A549 (cell line): ENCODE measurements at regions not wholly inside any gene's neighbourhood (a gene's known extent, or its start where the extent isn't known, plus 50 kb on each side); places are given as distances from the start of the nearest gene placed in this dataset.

Source experiments
- ATAC-seq, 2 experiments: fragments of 200-7000 bp in 1 of 2; fragments of >200 bp in 1 of 2; cut with Nextera tagmentation in 1 of 2; cut with Tn5 transposase in 1 of 2; 3 replicates each; pipeline versions ENCODE4 v1.8.0 to v1.9.1; 2018 to 2020; ENCODE audit warnings: mild to moderate bottlenecking in 1 of 2, moderate library complexity in 1 of 2
- CTCF ChIA-PET: fragments of 300-600 bp; sonication (Branson Sonifier 250); formaldehyde crosslinking; extraction: SDS; loops from one replicate; lab custom pipeline; 2021; ENCODE audit warnings: antibody characterized with exemption, inconsistent platforms; lab: Yijun Ruan, JAX
- POLR2A ChIA-PET: fragments of 350-600 bp; formaldehyde crosslinking; extraction: SDS; loops from one replicate; lab custom pipeline; 2021; ENCODE audit warnings: antibody characterized with exemption, inconsistent platforms; lab: Yijun Ruan, JAX
- DNase-seq, 2 experiments: peaks; one replicate each; pipeline versions ENCODE4 v3.0.0 to v3.0.0-alpha.2; 2011 to 2016; ENCODE audit warnings: low read depth in 1 of 2, low spot score in 1 of 2
- FAIRE-seq: peaks from 2 replicates; lab custom pipeline; 2011; peaks lifted over from hg19 to GRCh38; lab: Jason Lieb, UNC
- H3K27ac ChIP-seq, 2 experiments: fragments of >200 bp; sonication (Bioruptor Twin); formaldehyde crosslinking; 3 replicates each; pipeline ENCODE4 v1.5.1; 2016 to 2017
- H3K4me1 ChIP-seq: fragments of >200 bp; sonication (Bioruptor Twin); formaldehyde crosslinking; 3 replicates; pipeline ENCODE4 v1.6.1; 2016
- H3K4me2 ChIP-seq: fragments of >200 bp; sonication (Bioruptor Twin); formaldehyde crosslinking; 3 replicates; pipeline ENCODE4 v1.6.1; 2016
- H3K4me3 ChIP-seq: fragments of >200 bp; sonication (Bioruptor Twin); formaldehyde crosslinking; 3 replicates; pipeline ENCODE4 v1.5.1; 2016
- H3K9me3 ChIP-seq: fragments of >200 bp; sonication (Bioruptor Twin); formaldehyde crosslinking; 3 replicates; pipeline ENCODE4 v1.6.1; 2016
- ATOH8 ChIP-seq: fragments of 250-450 bp; sonication (Bioruptor Pico); IDR thresholded peaks from 2 replicates; pipeline ENCODE4 v1.5.0; 2020; ENCODE audit warnings: low read depth, mild to moderate bottlenecking, moderate library complexity
- BHLHE40 ChIP-seq: IDR thresholded peaks from 2 replicates; pipeline ENCODE4 v1.6.1; 2012; ENCODE audit warnings: low read depth, low read length, inconsistent platforms
- CBX8 ChIP-seq: fragments of 200-600 bp; sonication (generic); IDR thresholded peaks from 2 replicates; pipeline ENCODE4 v1.6.1; 2016
- CHD4 ChIP-seq: fragments of 200-600 bp; sonication (generic); IDR thresholded peaks from 2 replicates; pipeline ENCODE4 v1.6.1; 2016; ENCODE audit warnings: antibody characterized with exemption, mild to moderate bottlenecking, borderline replicate concordance
- EHMT2 ChIP-seq: fragments of 200-600 bp; sonication (generic); IDR thresholded peaks from 2 replicates; pipeline ENCODE4 v1.6.1; 2016; ENCODE audit warnings: antibody characterized with exemption, low read depth, mild to moderate bottlenecking, moderate library complexity
- EP300 ChIP-seq, 2 experiments: fragments of >200 bp; sonication (Bioruptor Twin); formaldehyde crosslinking; IDR thresholded peaks; 2 replicates in 1 of 2; 3 replicates in 1 of 2; pipeline ENCODE4 v1.6.1; 2016 to 2017
- FOSB ChIP-seq: fragments of 250-450 bp; sonication (Bioruptor Pico); IDR thresholded peaks from 2 replicates; pipeline ENCODE4 v1.5.0; 2020; ENCODE audit warnings: mild to moderate bottlenecking, moderate library complexity
- FOXS1 ChIP-seq: fragments of 250-450 bp; sonication (Bioruptor Pico); IDR thresholded peaks from 2 replicates; pipeline ENCODE4 v1.5.0; 2020; ENCODE audit warnings: mild to moderate bottlenecking, moderate library complexity
- GATA3 ChIP-seq: IDR thresholded peaks from 2 replicates; pipeline ENCODE4 v1.6.1; 2012; ENCODE audit warnings: borderline replicate concordance
- HDAC2 ChIP-seq: fragments of 200-600 bp; sonication (generic); IDR thresholded peaks from 2 replicates; pipeline ENCODE4 v1.6.1; 2016
- HEYL ChIP-seq: fragments of 250-450 bp; sonication (Bioruptor Pico); IDR thresholded peaks from 2 replicates; pipeline ENCODE4 v1.8.0; 2021; ENCODE audit warnings: mild to moderate bottlenecking, moderate library complexity
- HMGXB4 ChIP-seq: fragments of 250-450 bp; sonication (Bioruptor Pico); IDR thresholded peaks from 2 replicates; pipeline ENCODE4 v1.5.0; 2021; ENCODE audit warnings: mild to moderate bottlenecking, moderate library complexity, borderline replicate concordance
- HOXA7 ChIP-seq: fragments of 250-450 bp; sonication (Bioruptor Pico); IDR thresholded peaks from 2 replicates; pipeline ENCODE4 v1.5.0; 2020; ENCODE audit warnings: mild to moderate bottlenecking, moderate library complexity
- HOXB13 ChIP-seq: fragments of 250-450 bp; sonication (Bioruptor Pico); IDR thresholded peaks from 2 replicates; pipeline ENCODE4 v1.5.0; 2020; ENCODE audit warnings: low read depth, mild to moderate bottlenecking, moderate library complexity
- HOXB5 ChIP-seq: fragments of 250-450 bp; sonication (Bioruptor Pico); IDR thresholded peaks from 2 replicates; pipeline ENCODE4 v1.5.0; 2020; ENCODE audit warnings: mild to moderate bottlenecking, moderate library complexity
- KDM1A ChIP-seq: fragments of 200-600 bp; sonication (generic); IDR thresholded peaks from 2 replicates; pipeline ENCODE4 v1.6.1; 2016; ENCODE audit warnings: low read depth, mild to moderate bottlenecking
- KDM5A ChIP-seq: fragments of 200-600 bp; sonication (generic); IDR thresholded peaks from 2 replicates; pipeline ENCODE4 v1.6.1; 2016; ENCODE audit warnings: antibody characterized with exemption, mild to moderate bottlenecking
- MAZ ChIP-seq: fragments of 150-350 bp; IDR thresholded peaks from 2 replicates; pipeline ENCODE4 v1.6.1; 2014; ENCODE audit warnings: antibody characterized with exemption, low read depth, low read length, borderline replicate concordance
- MYC ChIP-seq: IDR thresholded peaks from 2 replicates; pipeline ENCODE4 v1.6.1; 2012; ENCODE audit warnings: mild to moderate bottlenecking, inconsistent platforms, low read length, improper control_type of control experiment, borderline replicate concordance
- NR3C1 ChIP-seq: fragments of >200 bp; sonication (Bioruptor Twin); formaldehyde crosslinking; IDR thresholded peaks from 3 replicates; pipeline ENCODE4 v1.6.1; 2017
- PBX3 ChIP-seq: IDR thresholded peaks from 2 replicates; pipeline ENCODE4 v1.6.1; 2012
- PHF8 ChIP-seq: fragments of 200-600 bp; sonication (generic); IDR thresholded peaks from 2 replicates; pipeline ENCODE4 v1.6.1; 2016; ENCODE audit warnings: low read depth, mild to moderate bottlenecking, antibody characterized with exemption, moderate library complexity, borderline replicate concordance
- POLR2A ChIP-seq: IDR thresholded peaks from 2 replicates; pipeline ENCODE4 v1.6.1; 2012; ENCODE audit warnings: mild to moderate bottlenecking, low read length
- RFX5 ChIP-seq: fragments of 450-650 bp; IDR thresholded peaks from 2 replicates; pipeline ENCODE4 v1.7.1; 2014; ENCODE audit warnings: antibody characterized with exemption, mild to moderate bottlenecking, moderate library complexity
- SMC3 ChIP-seq: fragments of >200 bp; sonication (Bioruptor Twin); formaldehyde crosslinking; IDR thresholded peaks from 3 replicates; pipeline ENCODE4 v1.6.1; 2018; ENCODE audit warnings: inconsistent platforms
- ZC3H11A ChIP-seq: fragments of 450-650 bp; IDR thresholded peaks from 2 replicates; pipeline ENCODE4 v1.6.1; 2014; ENCODE audit warnings: antibody characterized with exemption, mild to moderate bottlenecking
- ZFP36 ChIP-seq: fragments of 450-650 bp; IDR thresholded peaks from 2 replicates; pipeline ENCODE4 v1.6.1; 2014; ENCODE audit warnings: borderline replicate concordance; ENCODE audit not compliant: partially characterized antibody
- ZNF302 ChIP-seq: fragments of 250-450 bp; sonication (Bioruptor Pico); IDR thresholded peaks from 2 replicates; pipeline ENCODE4 v1.9.0; 2021; ENCODE audit warnings: inconsistent platforms, mild to moderate bottlenecking, moderate library complexity
- WGBS: methylation state at CpG from one replicate; pipeline ENCODE4 v1.1.6; 2017; ENCODE audit errors: missing lambda C conversion rate; 5-methylcytosine and 5-hydroxymethylcytosine counted together
- TF ChIP-seq, protein P1 (sequence below): fragments of >200 bp; sonication (Bioruptor Twin); formaldehyde crosslinking; IDR thresholded peaks from 2 replicates; pipeline ENCODE4 v1.6.1; 2016
- TF ChIP-seq, protein P2 (sequence below): IDR thresholded peaks from 2 replicates; pipeline ENCODE4 v1.6.1; 2012
- TF ChIP-seq, protein P3 (sequence below): fragments of >200 bp; sonication (Bioruptor Twin); formaldehyde crosslinking; IDR thresholded peaks from 3 replicates; pipeline ENCODE4 v1.5.1; 2016
- TF ChIP-seq, protein P4 (sequence below): fragments of 150-350 bp; IDR thresholded peaks from 2 replicates; pipeline ENCODE4 v1.6.1; 2014; ENCODE audit warnings: low read depth, mild to moderate bottlenecking, low read length

GRCh38 chr20:12327205-12327604 is 409.5 kb downstream of the BTBD3 start:
- DNase-seq (no peak), FAIRE-seq (no peak), ATAC-seq (no peak)
- Histone ChIP-seq H3K4me2 (no peak overlapping the region), H3K4me1 (no peaks in the 10 kb centered on the region), H3K9me3 (peaks cover 5% of the 10 kb centered on the region; the same call in 2 of the 3 replicates)
- CTCF ChIA-PET = no interaction called here
- 31% methylated on average over 2 of the region's 2 CpGs for WGBS
- TF ChIP-seq EHMT2 (no peak), HEYL (CRISPR knock-in tag) (no peak), KDM5A (no peak), KDM1A (no peak), BHLHE40 (no peak), ZNF302 (CRISPR knock-in tag) (no peak), GATA3 (no peak), HOXB13 (CRISPR knock-in tag) (no peak), RFX5 (no peak), EP300 (IDR thresholded peaks at IDR 0.05) (no peak), NR3C1 (no peak), SMC3 (no peak), ZFP36 (no peak), POLR2A (no peak), MAZ (no peak)
- TF ChIP-seq, all 56 proteins: peak for 0
- H3K27ac ChIP-seq = no peak overlapping the region
- POLR2A ChIA-PET = no interaction called here
- H3K4me3 ChIP-seq = no peak overlapping the region

DNA sequence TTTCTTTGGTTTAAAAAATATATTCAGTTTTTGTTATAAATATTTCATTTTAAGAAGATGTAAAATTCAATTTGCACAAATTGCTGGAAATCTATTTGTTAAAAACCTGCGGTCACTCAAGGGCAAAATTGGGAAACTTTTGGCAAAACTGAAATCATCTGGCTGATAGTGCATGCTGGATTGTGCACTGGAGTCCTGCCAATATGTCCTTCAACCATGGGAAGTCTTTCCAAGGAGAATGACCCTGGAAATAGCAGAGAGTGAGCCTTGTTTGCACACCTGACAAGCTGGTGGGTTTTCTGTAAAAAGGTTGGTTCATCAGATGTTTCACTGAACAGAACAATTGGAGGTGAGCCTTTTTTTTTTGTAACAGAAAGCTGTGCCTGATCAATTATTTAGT is 413.5 kb downstream of the BTBD3 start:
- POLR2A ChIA-PET = no interaction called here
- ATAC-seq (no peak), DNase-seq (no peak), FAIRE-seq (no peak)
- 16% methylated on average over 1 of the region's 1 CpG for WGBS
- H3K4me3 ChIP-seq = no peak overlapping the region
- H3K27ac ChIP-seq = no peak overlapping the region
- no peak overlapping the region for H3K4me2 ChIP-seq
- CTCF ChIA-PET = no interaction called here
- H3K9me3 ChIP-seq = peaks cover 5% of the 10 kb centered on the region; the same call in 2 of the 3 replicates
- H3K4me1 ChIP-seq = no peaks in the 10 kb centered on the region
- TF ChIP-seq FOSB (CRISPR knock-in tag) (no peak), FOXS1 (CRISPR knock-in tag) (no peak), ZC3H11A (no peak), HDAC2 (no peak), PBX3 (no peak), HMGXB4 (CRISPR knock-in tag) (no peak), PHF8 (no peak), CBX8 (no peak), KDM1A (no peak), HOXB5 (CRISPR knock-in tag) (no peak), ZNF302 (CRISPR knock-in tag) (no peak), GATA3 (no peak), MYC (no peak), HOXA7 (CRISPR knock-in tag) (no peak), ATOH8 (CRISPR knock-in tag) (no peak), CHD4 (no peak)
- TF ChIP-seq, protein P1, sequence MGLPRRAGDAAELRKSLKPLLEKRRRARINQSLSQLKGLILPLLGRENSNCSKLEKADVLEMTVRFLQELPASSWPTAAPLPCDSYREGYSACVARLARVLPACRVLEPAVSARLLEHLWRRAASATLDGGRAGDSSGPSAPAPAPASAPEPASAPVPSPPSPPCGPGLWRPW = no peak
- TF ChIP-seq, protein P2, sequence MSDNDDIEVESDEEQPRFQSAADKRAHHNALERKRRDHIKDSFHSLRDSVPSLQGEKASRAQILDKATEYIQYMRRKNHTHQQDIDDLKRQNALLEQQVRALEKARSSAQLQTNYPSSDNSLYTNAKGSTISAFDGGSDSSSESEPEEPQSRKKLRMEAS = no peak
- TF ChIP-seq, protein P3, sequence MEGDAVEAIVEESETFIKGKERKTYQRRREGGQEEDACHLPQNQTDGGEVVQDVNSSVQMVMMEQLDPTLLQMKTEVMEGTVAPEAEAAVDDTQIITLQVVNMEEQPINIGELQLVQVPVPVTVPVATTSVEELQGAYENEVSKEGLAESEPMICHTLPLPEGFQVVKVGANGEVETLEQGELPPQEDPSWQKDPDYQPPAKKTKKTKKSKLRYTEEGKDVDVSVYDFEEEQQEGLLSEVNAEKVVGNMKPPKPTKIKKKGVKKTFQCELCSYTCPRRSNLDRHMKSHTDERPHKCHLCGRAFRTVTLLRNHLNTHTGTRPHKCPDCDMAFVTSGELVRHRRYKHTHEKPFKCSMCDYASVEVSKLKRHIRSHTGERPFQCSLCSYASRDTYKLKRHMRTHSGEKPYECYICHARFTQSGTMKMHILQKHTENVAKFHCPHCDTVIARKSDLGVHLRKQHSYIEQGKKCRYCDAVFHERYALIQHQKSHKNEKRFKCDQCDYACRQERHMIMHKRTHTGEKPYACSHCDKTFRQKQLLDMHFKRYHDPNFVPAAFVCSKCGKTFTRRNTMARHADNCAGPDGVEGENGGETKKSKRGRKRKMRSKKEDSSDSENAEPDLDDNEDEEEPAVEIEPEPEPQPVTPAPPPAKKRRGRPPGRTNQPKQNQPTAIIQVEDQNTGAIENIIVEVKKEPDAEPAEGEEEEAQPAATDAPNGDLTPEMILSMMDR = no peak
- TF ChIP-seq, protein P4, sequence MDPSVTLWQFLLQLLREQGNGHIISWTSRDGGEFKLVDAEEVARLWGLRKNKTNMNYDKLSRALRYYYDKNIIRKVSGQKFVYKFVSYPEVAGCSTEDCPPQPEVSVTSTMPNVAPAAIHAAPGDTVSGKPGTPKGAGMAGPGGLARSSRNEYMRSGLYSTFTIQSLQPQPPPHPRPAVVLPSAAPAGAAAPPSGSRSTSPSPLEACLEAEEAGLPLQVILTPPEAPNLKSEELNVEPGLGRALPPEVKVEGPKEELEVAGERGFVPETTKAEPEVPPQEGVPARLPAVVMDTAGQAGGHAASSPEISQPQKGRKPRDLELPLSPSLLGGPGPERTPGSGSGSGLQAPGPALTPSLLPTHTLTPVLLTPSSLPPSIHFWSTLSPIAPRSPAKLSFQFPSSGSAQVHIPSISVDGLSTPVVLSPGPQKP = no peak
